ENCODE measurements at regions not wholly inside any gene's neighbourhood (a gene's known extent, or its start where the extent isn't known, plus 50 kb on each side); places are given as distances from the start of the nearest gene placed in this dataset.

DNA sequence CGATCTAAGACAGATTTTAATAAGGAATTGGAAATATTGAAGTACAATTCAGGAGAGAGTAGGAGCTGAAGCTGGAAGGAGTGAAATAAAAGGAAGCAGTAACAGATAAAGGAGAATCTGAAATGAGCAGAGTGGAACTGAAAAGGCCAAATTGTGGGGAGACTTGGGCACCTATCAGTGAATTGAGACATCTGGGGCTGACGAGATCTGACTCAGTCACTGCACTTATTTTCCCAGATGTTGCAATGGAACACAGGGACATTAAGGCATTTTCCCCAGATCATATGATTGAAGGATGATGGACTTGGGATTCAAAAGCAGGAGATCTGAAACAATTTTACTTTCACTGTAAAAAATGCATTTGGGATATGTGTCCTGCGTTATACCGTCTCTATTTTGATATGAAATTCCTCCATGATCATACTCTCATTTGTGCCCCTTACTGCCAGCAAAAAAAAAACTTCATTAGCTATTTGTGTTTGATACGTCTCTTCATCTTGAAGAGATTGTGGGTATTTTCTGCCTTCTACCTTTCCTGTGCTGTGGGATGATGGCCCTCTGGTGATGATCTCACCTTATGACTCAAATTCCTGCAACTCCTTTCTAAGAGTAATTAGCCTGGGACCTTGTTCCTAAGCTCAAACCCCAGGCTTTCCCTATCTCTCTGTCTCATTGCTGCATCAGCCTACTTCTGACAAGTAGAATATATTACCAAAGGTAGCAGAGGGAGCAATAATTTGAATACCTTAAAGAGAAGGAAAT lies 278.5 kb upstream of the MAN1A1 start (continued):
- TF ChIP-seq THAP7 (CRISPR knock-in tag; IDR thresholded peaks at IDR 0.05) (no peak), ZSCAN29 (IDR thresholded peaks at IDR 0.05) (no peak), NFIC (IDR thresholded peaks at IDR 0.05) (no peak), ZNF830 (CRISPR knock-in tag; IDR thresholded peaks at IDR 0.05) (no peak), PCBP2 (IDR thresholded peaks at IDR 0.05; ENCODE audit: low read depth, low read length, poor library complexity, severe bottlenecking) (no peak), NR3C1 (CRISPR knock-in tag; IDR thresholded peaks at IDR 0.05) (no peak), SRSF7 (optimal IDR thresholded peaks at IDR 0.05; ENCODE audit: low read depth, low read length) (no peak), CREBBP (IDR thresholded peaks at IDR 0.05; ENCODE audit: low read depth, low read length) (no peak), CCAR2 (IDR thresholded peaks at IDR 0.05; ENCODE audit: low read depth, low read length) (no peak), ZNF217 (CRISPR knock-in tag; IDR thresholded peaks at IDR 0.05) (no peak), PKNOX1 (IDR thresholded peaks at IDR 0.05) (peak; percentile 79), ZNF766 (CRISPR knock-in tag; conservative IDR thresholded peaks at IDR 0.05) (no peak), TAF7 (tag; IDR thresholded peaks at IDR 0.05) (no peak), FOXP1 (CRISPR knock-in tag; IDR thresholded peaks at IDR 0.05) (no peak), RBM39 (optimal IDR thresholded peaks at IDR 0.05; ENCODE audit: low read depth, low read length) (no peak)
- TF ChIP-seq, protein P1, sequence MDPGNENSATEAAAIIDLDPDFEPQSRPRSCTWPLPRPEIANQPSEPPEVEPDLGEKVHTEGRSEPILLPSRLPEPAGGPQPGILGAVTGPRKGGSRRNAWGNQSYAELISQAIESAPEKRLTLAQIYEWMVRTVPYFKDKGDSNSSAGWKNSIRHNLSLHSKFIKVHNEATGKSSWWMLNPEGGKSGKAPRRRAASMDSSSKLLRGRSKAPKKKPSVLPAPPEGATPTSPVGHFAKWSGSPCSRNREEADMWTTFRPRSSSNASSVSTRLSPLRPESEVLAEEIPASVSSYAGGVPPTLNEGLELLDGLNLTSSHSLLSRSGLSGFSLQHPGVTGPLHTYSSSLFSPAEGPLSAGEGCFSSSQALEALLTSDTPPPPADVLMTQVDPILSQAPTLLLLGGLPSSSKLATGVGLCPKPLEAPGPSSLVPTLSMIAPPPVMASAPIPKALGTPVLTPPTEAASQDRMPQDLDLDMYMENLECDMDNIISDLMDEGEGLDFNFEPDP (CRISPR knock-in tag; IDR thresholded peaks at IDR 0.05), result no peak
- TF ChIP-seq, protein P2, sequence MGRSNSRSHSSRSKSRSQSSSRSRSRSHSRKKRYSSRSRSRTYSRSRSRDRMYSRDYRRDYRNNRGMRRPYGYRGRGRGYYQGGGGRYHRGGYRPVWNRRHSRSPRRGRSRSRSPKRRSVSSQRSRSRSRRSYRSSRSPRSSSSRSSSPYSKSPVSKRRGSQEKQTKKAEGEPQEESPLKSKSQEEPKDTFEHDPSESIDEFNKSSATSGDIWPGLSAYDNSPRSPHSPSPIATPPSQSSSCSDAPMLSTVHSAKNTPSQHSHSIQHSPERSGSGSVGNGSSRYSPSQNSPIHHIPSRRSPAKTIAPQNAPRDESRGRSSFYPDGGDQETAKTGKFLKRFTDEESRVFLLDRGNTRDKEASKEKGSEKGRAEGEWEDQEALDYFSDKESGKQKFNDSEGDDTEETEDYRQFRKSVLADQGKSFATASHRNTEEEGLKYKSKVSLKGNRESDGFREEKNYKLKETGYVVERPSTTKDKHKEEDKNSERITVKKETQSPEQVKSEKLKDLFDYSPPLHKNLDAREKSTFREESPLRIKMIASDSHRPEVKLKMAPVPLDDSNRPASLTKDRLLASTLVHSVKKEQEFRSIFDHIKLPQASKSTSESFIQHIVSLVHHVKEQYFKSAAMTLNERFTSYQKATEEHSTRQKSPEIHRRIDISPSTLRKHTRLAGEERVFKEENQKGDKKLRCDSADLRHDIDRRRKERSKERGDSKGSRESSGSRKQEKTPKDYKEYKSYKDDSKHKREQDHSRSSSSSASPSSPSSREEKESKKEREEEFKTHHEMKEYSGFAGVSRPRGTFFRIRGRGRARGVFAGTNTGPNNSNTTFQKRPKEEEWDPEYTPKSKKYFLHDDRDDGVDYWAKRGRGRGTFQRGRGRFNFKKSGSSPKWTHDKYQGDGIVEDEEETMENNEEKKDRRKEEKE (IDR thresholded peaks at IDR 0.05; ENCODE audit: borderline replicate concordance in 1 of 2, control insufficient read depth in 1 of 2, low read depth in 2 of 2, low read length in 1 of 2), result no peak
- TF ChIP-seq, protein P3, sequence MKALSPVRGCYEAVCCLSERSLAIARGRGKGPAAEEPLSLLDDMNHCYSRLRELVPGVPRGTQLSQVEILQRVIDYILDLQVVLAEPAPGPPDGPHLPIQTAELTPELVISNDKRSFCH (CRISPR knock-in tag; IDR thresholded peaks at IDR 0.05), result no peak
- TF ChIP-seq, protein P3 (tag; IDR thresholded peaks at IDR 0.05), result no peak
- TF ChIP-seq, protein P4, sequence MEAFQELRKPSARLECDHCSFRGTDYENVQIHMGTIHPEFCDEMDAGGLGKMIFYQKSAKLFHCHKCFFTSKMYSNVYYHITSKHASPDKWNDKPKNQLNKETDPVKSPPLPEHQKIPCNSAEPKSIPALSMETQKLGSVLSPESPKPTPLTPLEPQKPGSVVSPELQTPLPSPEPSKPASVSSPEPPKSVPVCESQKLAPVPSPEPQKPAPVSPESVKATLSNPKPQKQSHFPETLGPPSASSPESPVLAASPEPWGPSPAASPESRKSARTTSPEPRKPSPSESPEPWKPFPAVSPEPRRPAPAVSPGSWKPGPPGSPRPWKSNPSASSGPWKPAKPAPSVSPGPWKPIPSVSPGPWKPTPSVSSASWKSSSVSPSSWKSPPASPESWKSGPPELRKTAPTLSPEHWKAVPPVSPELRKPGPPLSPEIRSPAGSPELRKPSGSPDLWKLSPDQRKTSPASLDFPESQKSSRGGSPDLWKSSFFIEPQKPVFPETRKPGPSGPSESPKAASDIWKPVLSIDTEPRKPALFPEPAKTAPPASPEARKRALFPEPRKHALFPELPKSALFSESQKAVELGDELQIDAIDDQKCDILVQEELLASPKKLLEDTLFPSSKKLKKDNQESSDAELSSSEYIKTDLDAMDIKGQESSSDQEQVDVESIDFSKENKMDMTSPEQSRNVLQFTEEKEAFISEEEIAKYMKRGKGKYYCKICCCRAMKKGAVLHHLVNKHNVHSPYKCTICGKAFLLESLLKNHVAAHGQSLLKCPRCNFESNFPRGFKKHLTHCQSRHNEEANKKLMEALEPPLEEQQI (IDR thresholded peaks at IDR 0.05), result peak; percentile 67; the same call in 1 of the 2 replicates
